HG03175 (cell line): ENCODE measurements at regions not wholly inside any gene's neighbourhood (a gene's known extent, or its start where the extent isn't known, plus 50 kb on each side); places are given as distances from the start of the nearest gene placed in this dataset.

Source experiments
- ATAC-seq: cut with Tn5 transposase; IDR thresholded peaks from one replicate; pipeline ENCODE4 v1.9.1; 2021; ENCODE audit warnings: mild to moderate bottlenecking, moderate library complexity; ENCODE audit not compliant: unreplicated experiment

GRCh38 chr11:134678744-134679143 is 266.7 kb upstream of the B3GAT1 start:
- ATAC-seq: no peak

GRCh38 chr11:134677891-134678551 is 266.0 kb upstream of the B3GAT1 start:
- no peak for ATAC-seq

GRCh38 chr11:134677397-134677822 is 265.4 kb upstream of the B3GAT1 start:
- no peak for ATAC-seq

GRCh38 chr11:134676516-134677287 is 264.7 kb upstream of the B3GAT1 start:
- no peak for ATAC-seq

GRCh38 chr11:134675983-134676382 is 263.9 kb upstream of the B3GAT1 start:
- ATAC-seq: no peak

GRCh38 chr11:134674974-134675373 is 262.9 kb upstream of the B3GAT1 start:
- no peak for ATAC-seq

GRCh38 chr11:134670961-134671370 is 258.9 kb upstream of the B3GAT1 start:
- no peak for ATAC-seq

GRCh38 chr11:134670247-134670782 is 258.3 kb upstream of the B3GAT1 start:
- no peak for ATAC-seq

GRCh38 chr11:134669796-134670195 is 257.8 kb upstream of the B3GAT1 start:
- no peak for ATAC-seq

- no peak for ATAC-seq
Measured at GRCh38 chr11:134668796-134669195, 256.8 kb upstream of the B3GAT1 start.

GRCh38 chr11:134668076-134668475 is 256.0 kb upstream of the B3GAT1 start:
- ATAC-seq: no peak

GRCh38 chr11:134667505-134667904 is 255.5 kb upstream of the B3GAT1 start:
- no peak for ATAC-seq

GRCh38 chr11:134667175-134667500 is 255.1 kb upstream of the B3GAT1 start:
- ATAC-seq: no peak

GRCh38 chr11:134666273-134667174 is 254.5 kb upstream of the B3GAT1 start:
- no peak for ATAC-seq

GRCh38 chr11:134665571-134666270 is 253.7 kb upstream of the B3GAT1 start:
- ATAC-seq: no peak

- ATAC-seq: no peak
Measured at GRCh38 chr11:134665188-134665535, 253.1 kb upstream of the B3GAT1 start.

- no peak for ATAC-seq
Measured at GRCh38 chr11:134664447-134665187, 252.6 kb upstream of the B3GAT1 start.

GRCh38 chr11:134663506-134664313 is 251.7 kb upstream of the B3GAT1 start:
- ATAC-seq: no peak
